LNCAP (cell line): ENCODE measurements at regions not wholly inside any gene's neighbourhood (a gene's known extent, or its start where the extent isn't known, plus 50 kb on each side); places are given as distances from the start of the nearest gene placed in this dataset.

ENCODE experiments used
- CTCF ChIP-seq: fragments of 450-650 bp; IDR thresholded peaks from 2 replicates; pipeline ENCODE4 v1.5.1; 2017; ENCODE audit warnings: mild to moderate bottlenecking

GRCh38 chr14:31982642-31983041 lies 94.5 kb upstream of the ARHGAP5 start:
- TF ChIP-seq CTCF = no peak

- TF ChIP-seq CTCF = no peak
These were observed 90.7 kb upstream of the ARHGAP5 start for GRCh38 chr14:31986405-31986804.

GRCh38 chr14:31987721-31988120 lies 89.4 kb upstream of the ARHGAP5 start:
- TF ChIP-seq CTCF = no peak

GRCh38 chr14:31988244-31988643 lies 88.9 kb upstream of the ARHGAP5 start:
- no peak for TF ChIP-seq CTCF

- TF ChIP-seq CTCF = no peak
These were observed 86.8 kb upstream of the ARHGAP5 start for GRCh38 chr14:31990183-31990857.

GRCh38 chr14:31990926-31991572 lies 86.1 kb upstream of the ARHGAP5 start:
- no peak for TF ChIP-seq CTCF

- TF ChIP-seq CTCF = no peak
These were observed 85.1 kb upstream of the ARHGAP5 start for GRCh38 chr14:31992011-31992447.
